HUDEP-2 (cell line): ENCODE measurements at regions not wholly inside any gene's neighbourhood (a gene's known extent, or its start where the extent isn't known, plus 50 kb on each side); places are given as distances from the start of the nearest gene placed in this dataset.

Experiments
- DNase-seq, 76 experiments: peaks; one replicate each; lab custom pipeline; 2025; ENCODE audit not compliant: unreplicated experiment in 76 of 76; lab: John Stamatoyannopoulos, UW

DNA sequence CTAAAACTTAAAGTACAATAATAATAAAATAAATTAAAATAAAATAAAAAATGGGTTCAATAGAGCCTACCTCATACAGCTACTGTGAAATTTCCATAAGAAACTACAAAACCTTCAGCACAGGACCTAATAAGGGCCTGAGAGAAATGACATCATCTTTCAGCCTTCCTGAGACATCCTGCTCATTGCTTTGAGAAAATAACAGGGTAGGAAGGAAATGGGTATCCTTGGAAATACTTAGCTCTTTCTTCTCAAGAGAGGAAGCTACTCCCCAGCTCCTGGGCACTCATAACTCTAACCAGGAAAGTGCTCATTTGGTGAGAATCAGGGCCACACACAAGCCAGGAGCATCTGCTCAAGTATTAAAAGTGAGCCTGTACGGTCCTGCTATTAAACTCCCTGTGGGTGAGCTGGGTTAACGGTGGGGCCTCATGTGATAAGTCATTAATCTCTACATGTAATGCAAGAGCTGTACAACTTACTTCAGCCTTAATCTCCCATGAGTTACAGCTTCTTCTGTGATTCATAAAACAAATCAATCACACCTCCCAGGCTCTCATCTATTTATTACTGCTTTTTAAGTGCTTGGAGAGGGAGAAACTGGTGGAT is 141.4 kb downstream of the MAFB start:
- no peak for DNase-seq

DNA sequence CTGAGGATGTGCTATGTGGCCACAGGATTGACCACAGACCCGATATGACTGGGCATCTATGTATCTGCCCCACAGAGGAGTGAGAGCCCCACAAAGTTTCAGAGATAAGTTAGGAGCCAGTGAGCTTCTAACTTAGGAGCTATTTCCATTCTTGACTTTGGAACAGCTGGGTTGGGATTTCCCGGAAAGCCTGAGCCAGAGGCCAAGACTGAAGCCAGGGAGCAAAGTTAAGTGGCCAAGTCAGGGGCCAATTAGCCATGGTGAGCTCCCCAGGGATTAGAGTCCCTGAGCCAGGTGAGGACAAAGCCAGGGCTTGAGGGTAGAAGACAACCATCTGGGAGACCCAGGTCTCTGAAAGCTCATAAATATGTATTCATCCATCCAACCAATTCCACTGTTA is 143.6 kb downstream of the MAFB start:
- no peak for DNase-seq

DNA sequence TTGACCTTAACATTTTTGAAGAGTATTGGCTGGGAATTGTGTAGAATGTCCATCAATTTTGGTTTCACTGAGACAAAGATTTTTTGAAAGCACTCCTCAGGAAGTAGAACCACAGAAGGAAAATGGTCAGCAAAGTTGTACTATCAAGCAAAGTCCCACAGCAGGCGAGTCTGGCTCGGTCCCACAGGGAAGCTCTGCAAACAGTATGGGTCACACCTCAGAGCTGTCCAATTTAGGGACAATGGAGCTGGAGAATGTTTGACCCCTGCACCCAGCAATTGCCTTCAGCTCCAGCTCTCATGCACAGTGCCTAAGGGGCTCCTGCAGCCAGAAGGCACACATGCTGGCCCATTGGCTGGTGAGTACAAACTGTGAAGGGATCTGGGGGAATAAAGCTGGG is 147.0 kb downstream of the MAFB start:
- DNase-seq, result no peak

DNA sequence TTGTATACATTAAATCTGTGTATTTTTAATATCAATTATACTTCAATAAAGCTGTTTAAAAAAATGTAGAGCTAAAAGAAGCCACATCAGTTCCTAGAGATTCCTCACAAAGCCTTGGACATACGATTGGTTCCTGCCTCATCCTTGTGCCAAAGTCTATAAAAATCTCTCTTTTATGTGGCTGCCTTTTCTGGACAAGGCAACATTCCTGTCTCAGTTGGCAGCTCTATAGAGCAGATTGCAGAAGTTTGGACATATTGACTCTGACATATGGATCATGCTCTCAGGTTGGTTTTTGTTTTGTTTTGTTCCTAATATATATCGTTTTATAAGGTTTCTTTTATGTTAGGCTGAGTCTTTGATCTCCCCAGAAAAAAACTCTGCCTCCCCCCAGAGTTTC is 148.9 kb downstream of the MAFB start:
- DNase-seq, result no peak

DNA sequence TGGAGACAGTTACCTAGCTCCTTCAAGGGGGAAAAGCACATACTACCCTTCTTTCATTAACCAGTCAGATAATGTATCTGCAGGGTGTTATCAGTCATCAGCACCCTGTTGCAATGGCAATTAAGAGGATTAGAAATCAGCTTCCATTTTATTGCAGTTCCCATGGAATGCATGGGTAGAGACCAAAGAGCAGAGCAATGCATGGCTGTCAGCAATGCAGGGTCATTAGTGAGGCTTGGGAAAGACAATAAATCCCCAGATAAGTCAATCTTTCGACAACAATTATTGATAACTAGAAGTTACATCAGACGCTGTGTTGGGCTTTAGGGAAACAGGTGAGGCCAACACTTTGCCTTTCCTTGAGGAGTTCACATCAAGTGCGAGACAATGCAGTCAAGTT is 150.9 kb downstream of the MAFB start:
- DNase-seq, result no peak

DNA sequence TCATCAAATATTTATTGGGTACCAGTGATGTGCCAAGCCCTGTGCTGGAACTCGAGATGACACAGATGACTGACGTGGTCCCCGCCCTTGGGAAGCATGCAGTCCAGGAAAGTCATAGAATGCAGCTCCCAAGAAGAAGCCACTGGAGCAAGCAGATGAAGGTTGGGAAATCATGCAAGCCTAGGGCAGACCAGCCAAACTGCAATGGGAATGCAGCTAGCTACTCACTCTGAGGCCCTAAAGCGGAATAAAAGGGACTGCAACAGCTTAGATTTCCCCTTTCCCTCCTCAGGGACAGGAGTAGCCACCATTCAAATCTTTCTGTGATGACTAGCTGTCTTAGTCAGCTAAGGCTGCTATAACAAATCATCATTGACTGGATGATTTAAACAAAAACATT is 152.2 kb downstream of the MAFB start:
- no peak for DNase-seq

DNA sequence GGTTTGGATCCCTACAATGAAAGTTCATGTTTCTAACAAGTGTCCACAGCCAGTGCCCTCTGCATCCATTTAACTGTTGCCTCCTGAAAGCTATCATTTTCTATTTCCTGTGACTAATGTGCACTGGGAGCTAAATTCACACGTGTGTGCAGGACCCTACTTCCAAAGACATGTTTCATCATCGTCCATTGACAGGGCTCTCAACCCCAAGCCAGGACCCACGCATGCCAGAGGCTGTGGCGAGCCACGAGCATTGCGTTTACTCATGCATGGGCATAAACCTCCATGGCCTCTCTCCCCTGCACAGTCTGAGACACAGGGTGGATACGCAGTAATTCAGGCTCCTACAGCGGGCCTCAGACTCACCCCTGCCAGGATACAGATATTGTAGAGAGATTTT is 153.2 kb downstream of the MAFB start:
- DNase-seq, result no peak

DNA sequence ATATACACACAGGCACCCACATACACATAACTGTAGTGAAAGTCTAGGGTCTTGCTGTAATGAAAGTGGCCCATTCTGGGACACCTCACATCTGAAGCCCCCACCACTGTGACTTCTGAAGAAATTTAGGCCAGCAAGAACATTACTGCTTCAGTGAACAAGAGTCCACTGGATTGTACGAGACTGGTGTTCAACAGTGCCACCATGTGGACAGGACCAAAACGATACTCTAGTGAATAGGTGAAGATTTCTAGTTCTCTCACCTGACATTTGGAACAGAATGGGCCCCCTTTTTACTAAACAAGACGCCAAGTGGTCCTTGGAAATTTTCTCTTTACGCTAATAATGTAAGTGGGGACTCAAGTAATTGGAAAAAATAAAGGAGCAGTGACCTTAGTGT is 156.9 kb downstream of the MAFB start:
- DNase-seq, result peak in 8 of 76 experiments; percentile 3 to 13 (median 4)

DNA sequence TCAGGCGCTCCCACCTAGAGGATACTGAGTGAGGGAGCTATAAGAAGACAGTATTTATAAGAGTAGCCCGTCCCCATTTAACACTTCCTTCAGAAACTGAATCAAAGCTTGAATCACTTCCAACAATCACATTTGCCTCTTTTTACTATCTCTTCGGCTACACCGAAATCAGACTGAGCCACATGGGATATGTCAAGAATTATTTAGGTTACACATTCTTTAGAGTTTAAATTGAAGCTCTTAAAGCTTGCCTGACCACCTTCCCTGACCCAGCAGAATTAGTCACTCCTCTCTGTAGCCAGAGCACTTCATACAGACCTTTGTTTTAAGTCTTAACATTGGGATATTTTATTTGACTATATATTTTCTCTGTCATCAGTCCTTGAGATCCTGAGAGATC is 163.7 kb downstream of the MAFB start:
- no peak for DNase-seq

DNA sequence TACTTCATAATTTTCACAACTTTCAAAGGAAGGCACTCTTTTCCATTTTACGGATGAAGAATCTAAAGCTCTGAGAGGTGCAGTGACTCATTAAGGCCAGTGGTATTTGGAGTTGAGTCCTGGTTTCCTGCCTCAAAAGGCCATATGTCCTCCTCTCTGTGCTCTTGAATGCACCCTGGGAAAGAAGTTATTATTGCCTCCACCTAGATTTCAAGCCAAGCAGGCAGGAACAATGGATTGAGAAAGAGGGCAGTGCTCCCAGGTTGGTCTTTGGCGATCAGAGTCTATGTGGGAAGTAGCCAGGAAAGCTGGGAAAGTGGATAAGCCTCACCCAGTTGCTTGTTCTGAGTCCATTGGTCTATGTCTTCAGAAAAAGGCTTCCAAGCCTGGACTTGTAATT is 165.0 kb downstream of the MAFB start:
- DNase-seq, result no peak

DNA sequence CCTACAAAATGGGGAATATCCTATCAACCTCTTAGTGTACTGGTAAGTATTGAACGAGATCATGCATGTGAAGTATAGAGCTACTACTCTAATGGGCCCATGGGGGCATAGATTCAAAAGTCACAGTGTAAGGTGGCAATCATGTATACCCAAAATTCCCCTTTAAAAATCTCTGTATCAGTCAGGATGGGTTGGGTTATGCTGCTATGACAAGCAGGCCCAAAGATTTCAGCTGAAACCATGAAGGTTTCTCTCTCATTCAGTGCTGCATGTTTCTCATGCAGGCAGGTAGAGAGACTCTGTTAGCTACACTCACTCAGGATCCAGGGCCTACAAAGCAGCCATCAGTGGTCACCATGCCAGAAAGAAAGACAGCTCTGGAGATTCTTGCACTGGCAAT is 166.6 kb downstream of the MAFB start:
- no peak for DNase-seq

DNA sequence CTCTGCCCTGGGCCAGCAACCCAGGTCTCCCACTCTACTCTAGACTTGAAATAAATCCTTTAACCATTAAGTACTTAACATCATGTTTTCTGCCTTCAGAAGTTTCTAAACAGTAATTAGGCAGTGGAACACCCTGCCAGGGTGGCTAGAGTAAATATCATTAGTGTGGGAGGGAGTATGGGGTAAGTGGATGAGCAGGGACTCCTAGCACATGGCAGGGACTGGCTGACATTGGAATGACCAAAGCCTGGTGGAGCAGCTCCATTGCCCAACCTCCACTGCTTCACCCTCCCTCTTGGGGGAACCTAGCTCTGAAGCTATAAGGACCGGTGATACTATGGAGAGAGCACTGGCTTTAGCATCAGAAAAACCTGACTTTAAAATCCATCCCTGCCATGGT is 167.1 kb downstream of the MAFB start:
- DNase-seq, result no peak

DNA sequence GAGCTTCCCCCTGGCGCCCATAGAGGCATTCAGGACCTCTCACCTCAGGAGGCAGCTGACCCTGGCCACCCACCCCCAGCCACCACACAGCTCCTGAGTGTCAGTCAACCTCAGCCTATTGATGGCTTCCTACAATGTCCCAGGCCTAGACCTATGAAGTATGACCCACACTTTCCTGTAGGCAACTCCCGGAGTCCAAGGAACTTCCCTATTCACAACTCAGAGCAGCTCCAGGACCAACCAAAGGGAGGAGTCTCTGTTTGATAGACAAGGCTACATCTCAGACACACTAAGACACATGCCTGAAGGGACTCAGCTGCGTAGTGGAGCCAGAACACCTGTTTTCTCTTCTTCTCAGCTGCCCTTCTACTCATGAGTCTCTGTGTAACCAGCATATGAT is 169.1 kb downstream of the MAFB start:
- no peak for DNase-seq

DNA sequence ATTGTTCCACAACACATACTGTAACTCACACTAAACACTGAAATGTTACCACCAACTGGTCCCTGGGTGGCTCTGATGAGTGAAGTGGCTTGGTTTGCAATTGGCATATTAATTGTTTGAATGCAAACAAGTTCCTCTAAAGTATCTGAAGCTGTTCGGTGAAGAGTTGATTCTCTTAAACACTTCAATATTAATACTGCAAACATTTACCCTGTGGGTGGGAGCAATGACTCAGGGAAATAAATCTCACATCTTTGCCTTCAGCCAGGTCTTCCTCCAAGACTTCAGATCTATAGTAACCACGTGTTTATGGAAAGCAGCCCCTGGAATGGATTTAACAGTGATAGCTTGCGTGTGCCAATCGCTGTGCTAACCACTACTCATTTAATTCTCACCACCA is 176.0 kb downstream of the MAFB start:
- no peak for DNase-seq

DNA sequence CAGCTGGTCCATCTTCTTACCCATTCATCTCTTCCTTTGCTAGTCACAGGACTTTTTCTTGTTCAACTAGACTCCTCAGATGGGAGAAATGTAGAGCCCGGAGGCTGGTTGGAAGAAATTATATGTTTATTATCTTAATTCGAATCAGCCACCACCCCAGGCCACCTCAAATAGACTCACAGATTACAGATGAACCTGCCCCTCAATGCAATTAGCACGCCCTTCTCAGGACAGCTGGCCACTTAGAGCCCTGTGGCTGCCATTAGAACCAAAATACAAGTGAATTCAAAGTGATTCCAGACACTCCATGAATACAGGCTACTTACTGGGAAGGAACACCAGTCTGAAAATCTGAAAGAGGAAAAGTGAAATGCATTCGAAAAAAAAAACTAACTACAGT is 176.4 kb downstream of the MAFB start:
- DNase-seq, result no peak

DNA sequence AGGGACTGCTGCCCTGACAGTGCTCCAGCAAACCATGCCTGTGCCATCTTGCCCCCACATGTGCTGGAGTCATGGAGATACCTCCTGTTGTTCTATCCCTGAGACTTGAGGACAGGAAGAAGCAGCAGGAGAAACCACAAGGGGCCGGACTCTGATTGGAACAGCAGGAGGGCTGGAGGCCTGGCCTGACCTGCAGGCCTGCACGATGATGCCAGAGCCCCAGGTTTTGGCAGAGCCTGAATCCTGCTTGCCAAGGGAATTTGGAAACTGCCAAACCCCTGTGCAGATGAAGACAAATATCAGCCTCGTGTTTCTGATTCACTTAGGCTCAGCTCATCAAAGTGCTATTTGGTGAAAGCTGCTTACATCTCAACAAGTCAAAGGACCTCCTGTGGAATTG is 177.6 kb downstream of the MAFB start:
- DNase-seq, result no peak

DNA sequence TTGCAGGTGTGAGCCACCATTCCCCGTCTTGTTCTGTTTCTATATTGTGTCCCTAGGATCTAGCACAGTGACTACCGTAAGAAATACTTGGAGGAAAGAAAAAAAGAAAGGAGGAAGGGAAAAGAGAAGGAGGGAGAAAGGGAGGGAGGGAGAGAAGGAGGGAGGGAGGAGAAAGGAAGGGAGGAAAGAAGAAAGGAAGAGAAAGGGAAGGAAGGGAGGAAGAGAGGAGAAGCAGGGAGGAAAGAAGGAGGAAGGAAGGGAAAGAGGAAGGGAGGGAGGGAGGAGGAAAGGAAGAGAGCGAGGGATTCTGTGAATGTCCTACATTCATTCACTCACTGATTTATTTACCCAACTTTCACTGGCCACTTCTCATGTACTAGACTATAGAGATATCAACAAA is 178.4 kb downstream of the MAFB start:
- no peak for DNase-seq

DNA sequence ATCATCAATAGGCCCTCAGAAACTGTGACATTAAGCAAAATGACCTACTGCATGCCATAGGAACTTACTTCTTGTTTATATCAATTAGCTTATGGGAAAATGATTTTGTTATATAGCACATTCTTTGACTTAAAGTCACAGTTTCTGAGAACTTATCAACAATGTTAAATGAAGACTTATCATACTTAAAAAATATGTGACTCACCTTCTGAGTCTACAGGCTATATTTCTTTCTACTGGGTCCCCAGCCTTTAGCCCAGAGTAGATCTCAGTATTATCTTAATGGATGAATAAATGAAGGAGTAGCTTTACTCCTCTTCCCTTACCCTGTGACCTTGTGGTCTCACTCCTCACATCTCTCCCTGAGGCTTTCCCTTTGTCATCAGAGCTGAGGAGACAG is 180.2 kb downstream of the MAFB start:
- DNase-seq, result no peak

DNA sequence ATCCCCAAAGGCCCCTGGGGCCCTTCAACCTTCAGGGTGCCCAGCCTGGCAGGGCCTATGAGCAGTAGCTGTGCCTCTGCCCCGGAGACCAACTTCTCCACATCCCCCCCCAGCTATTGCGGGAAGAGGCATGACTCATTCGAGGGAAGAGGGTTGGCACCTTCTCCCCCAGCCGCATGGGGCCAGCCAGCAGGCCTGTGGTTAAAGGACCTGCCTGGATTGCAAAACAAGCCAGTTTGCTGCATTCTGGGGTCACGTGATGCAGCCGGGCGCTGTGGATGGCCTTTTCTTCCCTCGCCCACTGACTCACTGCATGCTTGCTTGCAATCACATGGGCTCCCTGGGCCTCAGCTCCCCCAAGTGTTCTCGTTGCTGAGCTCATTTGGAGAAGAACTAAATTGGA is 182.5 kb downstream of the MAFB start:
- DNase-seq, result peak in 19 of 76 experiments; percentile 1 to 38 (median 11)

DNA sequence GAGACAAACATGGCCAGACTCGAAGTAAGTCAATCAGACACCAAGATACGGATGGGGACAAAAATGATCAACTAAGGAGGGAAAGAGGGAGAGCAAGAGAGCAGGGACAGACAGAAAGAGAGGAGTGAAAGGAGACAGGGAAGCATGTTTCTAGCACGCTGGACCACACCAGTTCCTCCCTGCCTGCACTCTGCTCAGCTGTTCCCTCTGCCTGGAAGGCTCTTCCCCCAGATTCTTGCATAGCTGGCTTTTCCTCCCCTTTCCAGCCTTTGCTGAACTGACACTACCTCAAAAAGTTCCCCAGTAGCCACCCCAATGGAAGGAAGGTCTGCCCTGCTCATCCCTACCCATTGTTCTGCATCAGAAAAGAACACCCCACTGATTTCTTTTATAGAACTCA is 185.9 kb downstream of the MAFB start:
- no peak for DNase-seq

DNA sequence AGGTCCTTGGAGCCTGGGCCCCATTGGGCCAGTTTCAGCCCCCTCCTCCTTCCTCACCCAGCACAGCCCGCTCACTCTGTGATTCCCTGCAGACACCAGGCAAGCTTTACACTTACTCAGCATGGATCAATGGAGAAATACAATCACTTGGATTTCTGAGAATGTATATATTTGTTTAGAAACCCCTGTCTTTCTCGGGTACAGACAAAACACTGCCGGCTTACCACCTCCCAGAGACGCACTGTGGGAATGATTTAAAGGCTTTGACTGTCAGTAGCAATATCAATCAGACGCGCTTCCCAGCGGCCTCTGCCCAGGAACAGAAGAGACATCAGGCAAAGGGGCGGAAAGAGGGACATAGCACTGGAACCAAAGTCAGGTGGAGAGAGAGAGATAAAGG is 186.5 kb downstream of the MAFB start:
- DNase-seq, result no peak

DNA sequence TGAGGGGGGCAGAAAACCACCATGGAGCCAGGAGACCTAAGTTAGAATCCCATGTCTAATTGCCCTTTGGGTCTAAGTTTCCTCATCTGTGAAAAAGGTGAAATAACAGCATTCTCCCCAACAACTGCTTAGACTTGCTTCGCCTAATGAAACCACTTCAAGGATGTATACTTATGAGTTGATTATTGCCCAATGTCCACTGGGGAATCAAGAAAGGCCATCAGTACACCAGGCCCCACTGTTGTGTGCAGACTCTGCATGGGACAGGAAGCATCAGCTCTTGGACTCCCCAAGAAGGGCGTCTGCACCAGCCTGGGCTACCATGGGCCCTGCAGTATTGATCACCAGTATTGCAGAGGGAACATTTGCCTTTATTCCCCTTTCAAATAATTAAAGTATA is 189.6 kb downstream of the MAFB start:
- no peak for DNase-seq

DNA sequence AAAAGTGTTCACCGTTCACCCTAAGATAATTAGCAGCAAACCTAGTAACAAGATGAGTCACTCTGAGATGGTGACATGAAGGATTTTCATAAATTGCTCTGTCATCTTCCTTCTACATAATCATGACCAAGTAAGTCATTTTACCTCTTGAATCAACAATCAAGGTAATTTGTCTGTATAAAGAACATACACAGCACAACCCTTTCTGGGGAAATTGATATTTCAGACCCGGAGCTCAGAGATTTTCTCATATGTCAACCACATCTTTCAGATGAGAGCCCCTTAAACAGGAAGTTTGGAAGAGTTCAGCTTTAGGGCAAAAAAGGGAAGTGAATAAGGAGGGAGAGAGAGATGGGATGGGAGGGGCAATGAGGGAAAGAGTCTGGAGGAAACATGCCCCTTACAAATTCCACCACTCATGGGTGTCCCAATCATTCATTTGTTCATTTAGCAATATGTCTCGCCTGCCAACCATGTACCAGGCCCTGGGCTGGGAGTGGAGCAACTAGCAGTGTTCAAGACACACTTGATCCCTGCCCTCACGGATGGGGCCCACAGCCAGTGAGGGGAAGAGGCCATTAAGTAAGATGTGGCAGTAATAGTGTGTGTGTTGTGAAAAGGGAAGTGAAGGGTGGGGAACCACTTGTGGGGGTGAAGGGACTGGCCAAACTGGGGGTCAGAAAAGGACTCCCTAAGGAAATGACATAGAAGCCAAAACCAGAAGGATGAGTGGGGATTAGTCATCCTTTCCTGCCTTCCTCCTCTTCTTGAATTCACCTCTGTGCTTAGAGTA is 190.9 kb downstream of the MAFB start:
- DNase-seq, result no peak
